AG20443 (cell line): ENCODE measurements at regions not wholly inside any gene's neighbourhood (a gene's known extent, or its start where the extent isn't known, plus 50 kb on each side); places are given as distances from the start of the nearest gene placed in this dataset.
"Not testable (repeated sequence)": the region's sequence is repeated elsewhere in the genome, so short reads cannot be mapped to it uniquely, and the experiment has no call there.

ENCODE experiments used
- DNase-seq: peaks from one replicate; pipeline ENCODE4 v3.0.0; 2012; ENCODE audit warnings: low spot score, mixed read lengths

- peak; percentile 11 for DNase-seq
Measured at GRCh38 chr5:67770431-67771025, 445.0 kb upstream of the PIK3R1 start.

GRCh38 chr5:67765697-67766096, 449.9 kb upstream of the PIK3R1 start:
- no peak for DNase-seq

GRCh38 chr5:67757771-67758170, 457.8 kb upstream of the PIK3R1 start:
- DNase-seq: not testable (repeated sequence)

- DNase-seq: no peak
Measured at GRCh38 chr5:67752357-67752708, 463.2 kb upstream of the PIK3R1 start.

- no peak for DNase-seq
Measured at GRCh38 chr5:67748165-67748690, 467.3 kb upstream of the PIK3R1 start.

GRCh38 chr5:67747096-67747495, 468.5 kb upstream of the PIK3R1 start:
- DNase-seq: no peak

GRCh38 chr5:67746608-67747007, 468.9 kb upstream of the PIK3R1 start:
- DNase-seq: not testable (repeated sequence)

GRCh38 chr5:67746103-67746502, 469.5 kb upstream of the PIK3R1 start:
- DNase-seq: no peak

GRCh38 chr5:67732921-67733320, 482.6 kb upstream of the PIK3R1 start:
- no peak for DNase-seq

- no peak for DNase-seq
Measured at GRCh38 chr5:67732471-67732870, 483.1 kb upstream of the PIK3R1 start.

GRCh38 chr5:67731886-67732285, 483.7 kb upstream of the PIK3R1 start:
- no peak for DNase-seq

GRCh38 chr5:67730917-67731474, 484.6 kb upstream of the PIK3R1 start:
- no peak for DNase-seq

- DNase-seq: no peak
Measured at GRCh38 chr5:67728326-67728890, 487.1 kb upstream of the PIK3R1 start.

- DNase-seq: no peak
Measured at GRCh38 chr5:67725604-67726003, 490.0 kb upstream of the PIK3R1 start.

- DNase-seq: no peak
Measured at GRCh38 chr5:67724412-67725135, 491.0 kb upstream of the PIK3R1 start.

GRCh38 chr5:67723873-67724272, 491.7 kb upstream of the PIK3R1 start:
- no peak for DNase-seq

GRCh38 chr5:67722582-67722981, 493.0 kb upstream of the PIK3R1 start:
- not testable (repeated sequence) for DNase-seq

GRCh38 chr5:67720162-67720772, 495.3 kb upstream of the PIK3R1 start:
- DNase-seq: no peak

- DNase-seq: no peak
Measured at GRCh38 chr5:67702008-67702407, 505.4 kb upstream of the CD180 start.

GRCh38 chr5:67699560-67699959, 503.0 kb upstream of the CD180 start:
- no peak for DNase-seq

- no peak for DNase-seq
Measured at GRCh38 chr5:67696446-67696845, 499.8 kb upstream of the CD180 start.

- no peak for DNase-seq
Measured at GRCh38 chr5:67695369-67695768, 498.8 kb upstream of the CD180 start.

- DNase-seq: no peak
Measured at GRCh38 chr5:67694810-67695191, 498.2 kb upstream of the CD180 start.
